ENCODE measurements at regions not wholly inside any gene's neighbourhood (a gene's known extent, or its start where the extent isn't known, plus 50 kb on each side); places are given as distances from the start of the nearest gene placed in this dataset.

DNA sequence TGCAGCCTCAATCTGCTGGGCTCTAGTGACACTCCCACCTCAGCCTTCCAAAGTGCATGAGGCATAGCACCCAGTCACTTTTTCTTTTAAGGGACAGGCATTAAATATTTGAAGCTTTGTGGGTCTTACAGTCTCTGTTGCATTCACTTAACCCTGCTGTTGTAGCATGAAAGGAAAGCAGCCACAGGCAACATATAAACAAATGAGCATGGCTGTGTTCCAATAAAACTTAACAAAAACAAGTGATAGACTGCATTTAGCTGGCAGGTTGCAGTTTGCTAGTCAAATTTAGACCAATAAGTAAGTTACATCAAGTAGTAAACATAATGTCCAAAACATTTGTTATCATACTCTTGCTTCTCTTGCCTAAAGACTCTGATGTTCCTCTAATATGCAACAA, 297.3 kb upstream of the MMADHC start:
- Histone ChIP-seq H3K4me3 (ENCODE audit: insufficient read depth, low read depth, low read length) (no peak overlapping the region), H3K27me3 (ENCODE audit: control insufficient read depth, insufficient read depth, low read length, poor library complexity, severe bottlenecking) (no peaks in the 10 kb centered on the region), H3K27ac (ENCODE audit: insufficient read depth, low read depth, low read length, poor library complexity, severe bottlenecking) (no peak overlapping the region), H3K4me1 (ENCODE audit: control insufficient read depth, insufficient read depth, low read length) (no peaks in the 10 kb centered on the region), H3K9me3 (ENCODE audit: control insufficient read depth, low read length) (no peaks in the 10 kb centered on the region), H3K36me3 (ENCODE audit: control insufficient read depth, insufficient read depth, low read length) (no peaks in the 10 kb centered on the region)

DNA sequence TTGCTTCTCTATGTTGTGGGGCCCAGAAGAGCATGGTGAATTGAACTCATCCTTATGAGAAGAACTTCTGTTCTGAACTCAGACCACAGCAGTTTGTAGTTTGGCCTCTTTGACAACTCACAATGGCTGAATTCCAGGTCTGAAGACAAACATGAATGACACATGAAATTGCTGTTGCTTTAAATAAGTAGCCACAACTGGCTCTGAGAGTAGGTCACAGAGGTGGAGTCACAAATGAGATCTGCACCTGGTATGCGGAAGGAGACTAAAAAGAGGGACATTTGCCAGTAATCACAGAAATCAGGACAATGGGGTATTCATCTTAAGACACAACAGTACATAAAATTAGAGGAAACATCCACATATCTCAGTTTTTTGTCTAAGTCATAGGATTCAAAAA, 290.3 kb upstream of the MMADHC start:
- no peak overlapping the region for H3K4me3 ChIP-seq (ENCODE audit: insufficient read depth, low read depth, low read length)
- no peaks in the 10 kb centered on the region for H3K9me3 ChIP-seq (ENCODE audit: control insufficient read depth, low read length)
- no peaks in the 10 kb centered on the region for H3K36me3 ChIP-seq (ENCODE audit: control insufficient read depth, insufficient read depth, low read length)
- H3K4me1 ChIP-seq (ENCODE audit: control insufficient read depth, insufficient read depth, low read length), result no peaks in the 10 kb centered on the region
- no peaks in the 10 kb centered on the region for H3K27me3 ChIP-seq (ENCODE audit: control insufficient read depth, insufficient read depth, low read length, poor library complexity, severe bottlenecking)
- no peak overlapping the region for H3K27ac ChIP-seq (ENCODE audit: insufficient read depth, low read depth, low read length, poor library complexity, severe bottlenecking)
- WGBS, 2 experiments, result 82 to 86% methylated on average over 1 of the region's 1 CpG

DNA sequence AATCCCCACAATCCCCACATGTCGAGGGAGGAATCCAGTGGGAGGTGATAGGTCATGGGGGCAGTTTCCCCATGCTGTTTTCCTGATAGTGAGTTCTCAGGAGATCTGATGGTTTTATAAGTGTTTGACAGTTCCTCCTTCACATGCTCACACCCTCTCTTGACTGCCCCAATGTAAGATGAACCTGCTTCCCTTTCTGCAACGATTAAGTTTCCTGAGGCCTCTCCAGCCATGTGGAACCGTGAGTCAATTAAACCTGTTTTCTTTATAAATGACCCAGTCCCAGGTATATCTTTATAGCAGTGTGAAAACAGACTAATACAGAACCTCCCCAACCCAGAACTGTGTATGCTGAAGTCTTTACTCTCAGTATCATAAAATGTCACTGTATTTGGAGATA, 289.5 kb upstream of the MMADHC start:
- H3K27ac ChIP-seq (ENCODE audit: insufficient read depth, low read depth, low read length, poor library complexity, severe bottlenecking), result no peak overlapping the region
- no peaks in the 10 kb centered on the region for H3K36me3 ChIP-seq (ENCODE audit: control insufficient read depth, insufficient read depth, low read length)
- H3K4me1 ChIP-seq (ENCODE audit: control insufficient read depth, insufficient read depth, low read length), result no peaks in the 10 kb centered on the region
- no peak overlapping the region for H3K4me3 ChIP-seq (ENCODE audit: insufficient read depth, low read depth, low read length)
- H3K9me3 ChIP-seq (ENCODE audit: control insufficient read depth, low read length), result no peaks in the 10 kb centered on the region
- H3K27me3 ChIP-seq (ENCODE audit: control insufficient read depth, insufficient read depth, low read length, poor library complexity, severe bottlenecking), result no peaks in the 10 kb centered on the region
- 90 to 91% methylated on average over 3 of the region's 3 CpGs for WGBS, 2 experiments

DNA sequence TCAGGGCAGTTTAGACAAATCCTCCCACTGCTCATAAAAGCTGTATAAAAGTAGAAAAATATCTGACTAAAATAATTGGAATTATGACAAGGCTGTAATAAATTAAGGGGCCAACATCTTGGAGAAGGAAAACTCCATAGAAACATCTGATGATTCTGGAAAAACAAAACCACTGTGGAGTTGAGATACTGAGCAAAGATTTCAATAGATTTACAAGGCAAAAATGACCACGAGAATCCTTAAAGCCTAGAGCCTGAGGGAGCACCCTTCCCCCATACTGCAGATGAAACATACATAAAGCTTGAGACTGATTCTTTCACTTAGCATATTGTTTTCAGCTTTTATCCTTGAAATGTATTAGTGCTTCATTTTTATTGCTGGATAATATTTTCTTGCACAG, 286.4 kb upstream of the MMADHC start:
- WGBS, 2 experiments, result 91 to 93% methylated on average over 1 of the region's 1 CpG
- no peaks in the 10 kb centered on the region for H3K9me3 ChIP-seq (ENCODE audit: control insufficient read depth, low read length)
- no peak overlapping the region for H3K27ac ChIP-seq (ENCODE audit: insufficient read depth, low read depth, low read length, poor library complexity, severe bottlenecking)
- H3K27me3 ChIP-seq (ENCODE audit: control insufficient read depth, insufficient read depth, low read length, poor library complexity, severe bottlenecking), result no peaks in the 10 kb centered on the region
- H3K36me3 ChIP-seq (ENCODE audit: control insufficient read depth, insufficient read depth, low read length), result no peaks in the 10 kb centered on the region
- no peak overlapping the region for H3K4me3 ChIP-seq (ENCODE audit: insufficient read depth, low read depth, low read length)
- H3K4me1 ChIP-seq (ENCODE audit: control insufficient read depth, insufficient read depth, low read length), result no peaks in the 10 kb centered on the region

DNA sequence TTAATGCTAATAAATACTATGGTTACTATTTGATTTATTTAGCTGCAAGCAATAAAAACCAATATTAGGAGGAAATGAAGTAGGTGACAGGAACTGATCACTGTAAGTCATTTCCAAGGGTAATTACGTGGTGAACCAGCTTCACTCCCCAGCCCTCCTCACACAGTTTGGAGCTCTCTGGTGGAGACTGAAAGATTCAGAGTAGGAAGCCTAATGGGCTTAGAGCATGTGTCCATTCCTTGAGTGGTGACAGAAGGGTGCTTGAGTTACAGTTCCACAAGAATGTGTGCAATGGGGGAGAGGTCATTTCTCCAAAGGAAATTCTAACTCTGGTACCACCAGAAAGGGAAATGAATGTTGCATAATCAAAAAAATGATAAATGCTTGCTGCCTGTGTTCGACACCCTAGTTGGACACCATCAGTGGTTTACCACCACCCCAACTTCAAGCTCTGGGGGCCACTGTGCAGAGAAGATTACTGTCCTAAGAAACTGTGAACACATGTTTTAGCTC, 285.1 kb upstream of the MMADHC start:
- 81 to 88% methylated on average over 2 of the region's 2 CpGs for WGBS, 2 experiments
- Histone ChIP-seq H3K4me1 (ENCODE audit: control insufficient read depth, insufficient read depth, low read length) (no peaks in the 10 kb centered on the region), H3K27me3 (ENCODE audit: control insufficient read depth, insufficient read depth, low read length, poor library complexity, severe bottlenecking) (no peaks in the 10 kb centered on the region), H3K27ac (ENCODE audit: insufficient read depth, low read depth, low read length, poor library complexity, severe bottlenecking) (no peak overlapping the region), H3K4me3 (ENCODE audit: insufficient read depth, low read depth, low read length) (no peak overlapping the region), H3K9me3 (ENCODE audit: control insufficient read depth, low read length) (no peaks in the 10 kb centered on the region), H3K36me3 (ENCODE audit: control insufficient read depth, insufficient read depth, low read length) (no peaks in the 10 kb centered on the region)

DNA sequence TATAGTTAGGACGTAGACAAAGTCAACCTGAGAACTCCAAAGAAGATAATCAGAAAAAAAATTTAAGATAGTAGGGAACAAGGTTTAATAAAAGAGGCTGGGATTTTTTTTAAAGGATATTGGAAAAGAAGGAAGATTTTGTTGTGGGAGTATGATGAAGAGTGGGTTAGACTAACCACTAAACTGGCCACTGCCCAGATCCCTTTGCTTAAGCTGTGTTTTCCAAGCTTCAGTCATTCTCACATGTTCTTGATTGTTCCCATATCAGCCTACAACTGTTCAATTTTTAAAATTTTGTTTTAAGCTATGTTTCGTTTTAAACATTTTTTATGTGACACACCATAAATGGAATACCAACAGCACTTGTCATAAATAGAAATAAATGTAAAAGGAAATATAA, 284.5 kb upstream of the MMADHC start:
- no peaks in the 10 kb centered on the region for H3K36me3 ChIP-seq (ENCODE audit: control insufficient read depth, insufficient read depth, low read length)
- 94 to 100% methylated on average over 1 of the region's 2 CpGs for WGBS, 2 experiments

DNA sequence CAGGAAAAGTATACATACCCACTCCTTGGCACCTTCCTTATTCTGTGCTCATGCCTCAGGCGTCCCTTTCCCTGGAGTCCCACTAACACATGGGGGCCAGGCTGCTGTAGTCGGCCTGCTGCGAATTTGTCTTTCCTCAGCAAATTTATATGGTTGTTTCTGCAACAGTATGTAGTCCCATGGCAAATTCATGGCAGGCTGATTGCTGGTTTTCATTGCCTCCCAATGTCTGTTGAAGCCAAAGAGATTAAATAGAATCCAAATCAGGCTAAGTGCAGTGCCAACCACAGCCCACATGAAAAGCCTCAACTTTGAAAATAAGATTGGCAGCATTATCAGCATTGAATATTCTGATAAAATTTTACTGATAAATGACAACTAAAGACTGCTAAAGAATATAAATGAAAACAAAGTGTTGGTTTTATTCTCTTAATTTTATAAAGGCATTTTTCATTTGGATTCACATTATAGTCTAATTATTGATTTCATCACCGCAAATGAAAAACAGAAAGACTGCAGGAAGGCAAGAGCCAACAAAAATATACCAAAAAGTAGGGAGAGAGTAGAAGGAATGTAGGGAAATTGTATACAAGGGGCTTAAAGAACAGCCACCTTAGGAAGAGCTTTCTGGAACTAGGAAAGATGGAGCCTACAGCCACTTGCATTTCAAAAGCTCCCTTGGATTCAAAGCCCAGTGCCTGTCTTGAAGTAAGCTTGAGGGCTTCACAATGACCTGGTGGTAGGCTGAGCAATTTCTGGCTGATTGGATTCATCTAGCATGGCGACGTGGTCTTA, 283.7 kb upstream of the MMADHC start:
- 90 to 95% methylated on average over 3 to 6 of the region's 6 CpGs for WGBS, 2 experiments
- H3K9me3 ChIP-seq (ENCODE audit: control insufficient read depth, low read length), result no peaks in the 10 kb centered on the region

More for the DNA sequence above, 284.5 kb upstream of the MMADHC start:
- no peaks in the 10 kb centered on the region for H3K4me1 ChIP-seq (ENCODE audit: control insufficient read depth, insufficient read depth, low read length)
- H3K27me3 ChIP-seq (ENCODE audit: control insufficient read depth, insufficient read depth, low read length, poor library complexity, severe bottlenecking), result no peaks in the 10 kb centered on the region
- no peaks in the 10 kb centered on the region for H3K9me3 ChIP-seq (ENCODE audit: control insufficient read depth, low read length)
- no peak overlapping the region for H3K4me3 ChIP-seq (ENCODE audit: insufficient read depth, low read depth, low read length)
- H3K27ac ChIP-seq (ENCODE audit: insufficient read depth, low read depth, low read length, poor library complexity, severe bottlenecking), result no peak overlapping the region

DNA sequence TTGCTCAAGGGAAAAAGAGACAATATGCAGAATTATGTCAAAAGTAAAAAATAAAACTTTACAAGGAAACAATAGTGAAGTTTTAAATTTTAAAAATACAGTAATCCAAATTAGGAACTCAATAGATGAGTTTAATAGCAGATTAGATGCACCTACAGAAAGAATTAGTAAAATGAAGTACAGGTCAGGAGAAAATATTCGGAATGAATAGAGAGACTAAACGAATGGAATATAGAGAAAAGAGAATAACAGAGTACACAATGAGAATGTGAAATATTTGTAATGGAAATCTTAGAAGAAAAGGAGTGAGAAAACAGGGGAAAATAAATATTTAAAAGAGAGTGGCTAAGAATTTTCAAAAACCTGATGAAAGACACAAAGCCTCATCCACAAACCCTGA, 275.7 kb upstream of the MMADHC start:
- no peak overlapping the region for H3K4me3 ChIP-seq (ENCODE audit: insufficient read depth, low read depth, low read length)
- no peaks in the 10 kb centered on the region for H3K4me1 ChIP-seq (ENCODE audit: control insufficient read depth, insufficient read depth, low read length)
- WGBS, 2 experiments, result 92 to 94% methylated on average over 2 of the region's 2 CpGs
- H3K9me3 ChIP-seq (ENCODE audit: control insufficient read depth, low read length), result no peaks in the 10 kb centered on the region
- H3K36me3 ChIP-seq (ENCODE audit: control insufficient read depth, insufficient read depth, low read length), result no peaks in the 10 kb centered on the region
- no peak overlapping the region for H3K27ac ChIP-seq (ENCODE audit: insufficient read depth, low read depth, low read length, poor library complexity, severe bottlenecking)
- H3K27me3 ChIP-seq (ENCODE audit: control insufficient read depth, insufficient read depth, low read length, poor library complexity, severe bottlenecking), result no peaks in the 10 kb centered on the region

More for the DNA sequence above, 283.7 kb upstream of the MMADHC start:
- no peaks in the 10 kb centered on the region for H3K27me3 ChIP-seq (ENCODE audit: control insufficient read depth, insufficient read depth, low read length, poor library complexity, severe bottlenecking)
- no peaks in the 10 kb centered on the region for H3K36me3 ChIP-seq (ENCODE audit: control insufficient read depth, insufficient read depth, low read length)
- no peak overlapping the region for H3K4me3 ChIP-seq (ENCODE audit: insufficient read depth, low read depth, low read length)
- H3K27ac ChIP-seq (ENCODE audit: insufficient read depth, low read depth, low read length, poor library complexity, severe bottlenecking), result no peak overlapping the region
- no peaks in the 10 kb centered on the region for H3K4me1 ChIP-seq (ENCODE audit: control insufficient read depth, insufficient read depth, low read length)

DNA sequence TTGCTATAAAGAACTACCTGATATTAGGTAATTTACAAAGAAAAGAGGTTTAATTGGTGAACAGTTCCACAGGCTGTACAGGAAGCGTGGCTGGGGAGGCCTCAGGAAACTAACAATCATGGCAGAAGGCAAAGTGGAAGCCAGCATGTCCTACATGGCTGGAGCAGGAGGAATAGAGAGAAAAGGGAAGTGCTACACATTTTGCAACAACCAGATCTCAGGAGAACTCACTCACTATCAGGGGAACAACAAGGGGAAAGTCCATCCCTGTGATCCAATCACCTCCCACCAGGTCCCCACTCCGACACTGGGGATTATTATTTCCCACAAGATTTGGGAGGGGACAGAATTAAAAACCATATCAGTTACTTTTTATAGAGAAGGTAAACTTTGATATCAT, 273.5 kb upstream of the MMADHC start:
- H3K27ac ChIP-seq (ENCODE audit: insufficient read depth, low read depth, low read length, poor library complexity, severe bottlenecking), result no peak overlapping the region
- H3K36me3 ChIP-seq (ENCODE audit: control insufficient read depth, insufficient read depth, low read length), result no peaks in the 10 kb centered on the region
- H3K27me3 ChIP-seq (ENCODE audit: control insufficient read depth, insufficient read depth, low read length, poor library complexity, severe bottlenecking), result no peaks in the 10 kb centered on the region
- WGBS, 2 experiments, result 90 to 94% methylated on average over 1 of the region's 2 CpGs
- H3K4me1 ChIP-seq (ENCODE audit: control insufficient read depth, insufficient read depth, low read length), result no peaks in the 10 kb centered on the region
- no peak overlapping the region for H3K4me3 ChIP-seq (ENCODE audit: insufficient read depth, low read depth, low read length)
- no peaks in the 10 kb centered on the region for H3K9me3 ChIP-seq (ENCODE audit: control insufficient read depth, low read length)

DNA sequence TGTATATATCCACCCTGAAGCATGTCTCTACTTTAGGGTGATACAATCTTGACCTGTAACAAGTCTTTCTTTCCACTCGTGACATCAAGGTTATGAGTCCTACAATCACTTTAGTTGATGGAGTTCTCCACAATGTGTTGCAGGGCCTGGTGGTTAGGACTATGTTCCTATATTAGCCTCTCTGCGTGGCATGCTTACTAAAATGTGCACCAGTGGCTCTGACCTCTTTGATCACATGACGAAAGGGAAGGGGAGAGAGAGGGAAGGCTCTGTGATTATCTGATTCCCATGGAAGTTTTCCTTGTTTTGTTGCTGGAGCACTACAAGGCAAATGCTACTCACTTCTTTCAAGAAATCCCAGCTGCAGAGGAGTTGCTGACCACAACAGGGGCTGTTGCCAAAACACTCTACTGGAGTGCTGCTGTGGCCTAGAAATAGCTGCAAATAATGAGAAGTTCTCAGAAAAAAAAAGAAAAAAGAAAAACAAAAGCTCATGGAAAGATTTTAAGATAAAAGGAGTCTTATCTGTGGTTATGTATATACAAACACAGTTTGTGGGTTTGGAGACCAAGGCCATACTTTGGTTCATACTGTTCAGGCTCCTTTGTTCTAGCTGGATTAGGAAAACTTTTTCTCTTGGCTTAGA, 272.8 kb upstream of the MMADHC start:
- H3K4me3 ChIP-seq (ENCODE audit: insufficient read depth, low read depth, low read length), result no peak overlapping the region
- no peaks in the 10 kb centered on the region for H3K9me3 ChIP-seq (ENCODE audit: control insufficient read depth, low read length)
- H3K4me1 ChIP-seq (ENCODE audit: control insufficient read depth, insufficient read depth, low read length), result no peaks in the 10 kb centered on the region
- H3K27me3 ChIP-seq (ENCODE audit: control insufficient read depth, insufficient read depth, low read length, poor library complexity, severe bottlenecking), result no peaks in the 10 kb centered on the region
- no peaks in the 10 kb centered on the region for H3K36me3 ChIP-seq (ENCODE audit: control insufficient read depth, insufficient read depth, low read length)
- 90 to 91% methylated on average over 3 of the region's 3 CpGs for WGBS, 2 experiments
- H3K27ac ChIP-seq (ENCODE audit: insufficient read depth, low read depth, low read length, poor library complexity, severe bottlenecking), result no peak overlapping the region

Data from ectodermal cell (in vitro differentiated cells).